ELR (cell line): ENCODE measurements at regions not wholly inside any gene's neighbourhood (a gene's known extent, or its start where the extent isn't known, plus 50 kb on each side); places are given as distances from the start of the nearest gene placed in this dataset.
"Not testable (repeated sequence)": the region's sequence is repeated elsewhere in the genome, so short reads cannot be mapped to it uniquely, and the experiment has no call there.

ENCODE experiments used
- DNase-seq: peaks from one replicate; pipeline ENCODE4 v3.0.0-alpha.2; 2015; ENCODE audit warnings: low read depth

- not testable (repeated sequence) for DNase-seq
Measured at GRCh38 chr9:66152406-66152805, 415.5 kb downstream of the FOXD4L4 start.

GRCh38 chr9:66153021-66153725, 416.2 kb downstream of the FOXD4L4 start:
- peak; percentile 56 for DNase-seq

- not testable (repeated sequence) for DNase-seq
Measured at GRCh38 chr9:66153971-66154691, 417.2 kb downstream of the FOXD4L4 start.

- not testable (repeated sequence) for DNase-seq
Measured at GRCh38 chr9:66182316-66182715, 445.4 kb downstream of the FOXD4L4 start.

- DNase-seq = not testable (repeated sequence)
Measured at GRCh38 chr9:66183648-66184047, 446.7 kb downstream of the FOXD4L4 start.

- not testable (repeated sequence) for DNase-seq
Measured at GRCh38 chr9:66197199-66197598, 460.3 kb downstream of the FOXD4L4 start.

- DNase-seq = not testable (repeated sequence)
Measured at GRCh38 chr9:66198421-66198820, 461.5 kb downstream of the FOXD4L4 start.

GRCh38 chr9:66206617-66207016, 469.7 kb downstream of the FOXD4L4 start:
- DNase-seq = not testable (repeated sequence)

- not testable (repeated sequence) for DNase-seq
Measured at GRCh38 chr9:66207914-66208313, 471.0 kb downstream of the FOXD4L4 start.

- not testable (repeated sequence) for DNase-seq
Measured at GRCh38 chr9:66244763-66245162, 507.8 kb downstream of the FOXD4L4 start.

GRCh38 chr9:66245481-66245880, 508.5 kb downstream of the FOXD4L4 start:
- not testable (repeated sequence) for DNase-seq

- not testable (repeated sequence) for DNase-seq
Measured at GRCh38 chr9:66257581-66257980, 520.6 kb downstream of the FOXD4L4 start.

GRCh38 chr9:66261576-66261975, 524.6 kb downstream of the FOXD4L4 start:
- DNase-seq = not testable (repeated sequence)

- DNase-seq = not testable (repeated sequence)
Measured at GRCh38 chr9:66263621-66264020, 526.7 kb downstream of the FOXD4L4 start.

GRCh38 chr9:66264786-66265185, 527.8 kb downstream of the FOXD4L4 start:
- DNase-seq = not testable (repeated sequence)

- DNase-seq = not testable (repeated sequence)
Measured at GRCh38 chr9:66266202-66266601, 529.3 kb downstream of the FOXD4L4 start.

GRCh38 chr9:66266856-66267430, 530.0 kb downstream of the FOXD4L4 start:
- DNase-seq = not testable (repeated sequence)

GRCh38 chr9:66267684-66268083, 530.7 kb downstream of the FOXD4L4 start:
- DNase-seq = not testable (repeated sequence)

GRCh38 chr9:66269024-66269423, 532.1 kb downstream of the FOXD4L4 start:
- DNase-seq = not testable (repeated sequence)

- DNase-seq = not testable (repeated sequence)
Measured at GRCh38 chr9:66269783-66270182, 532.8 kb downstream of the FOXD4L4 start.

GRCh38 chr9:66278809-66279208, 541.9 kb downstream of the FOXD4L4 start:
- not testable (repeated sequence) for DNase-seq
